Stomach (tissue), 4 donors: ENCODE measurements at regions not wholly inside any gene's neighbourhood (a gene's known extent, or its start where the extent isn't known, plus 50 kb on each side); places are given as distances from the start of the nearest gene placed in this dataset.

ENCODE experiments used
- CTCF ChIP-seq, 7 experiments: fragments of 450-650 bp in 4 of 7; fragments of 200-600 bp in 3 of 7; sonication (generic) in 3 of 7; IDR thresholded peaks; one replicate each; pipeline ENCODE4 v1.5.1; 2016 to 2019; ENCODE audit warnings: antibody characterized with exemption in 7 of 7, control low read depth in 2 of 7, mild to moderate bottlenecking in 1 of 7
- EP300 ChIP-seq: sonication (generic); formaldehyde crosslinking; IDR thresholded peaks from one replicate; pipeline ENCODE4 v1.6.1; 2017; ENCODE audit warnings: antibody characterized with exemption
- POLR2A ChIP-seq, 4 donors: fragments of 450-650 bp; IDR thresholded peaks; one replicate each; pipeline ENCODE4 v1.6.1; 2016; ENCODE audit warnings: antibody characterized with exemption in 4 of 4, control low read depth in 2 of 4, mild to moderate bottlenecking in 1 of 4, moderate library complexity in 1 of 4
- POLR2AphosphoS5 ChIP-seq, 3 donors: sonication (generic); formaldehyde crosslinking; IDR thresholded peaks; one replicate each; pipeline ENCODE4 v1.6.1; 2016; ENCODE audit warnings: antibody characterized with exemption in 3 of 3

- TF ChIP-seq POLR2A (IDR thresholded peaks at IDR 0.05): no peak
- TF ChIP-seq CTCF (IDR thresholded peaks at IDR 0.05): no peak
- TF ChIP-seq POLR2AphosphoS5 (IDR thresholded peaks at IDR 0.05): no peak
- no peak for TF ChIP-seq EP300
Observed at GRCh38 chr14:44405011-44405486, 102.0 kb downstream of the FSCB start.
